Lung (tissue), 11 donors: ENCODE measurements at regions not wholly inside any gene's neighbourhood (a gene's known extent, or its start where the extent isn't known, plus 50 kb on each side); places are given as distances from the start of the nearest gene placed in this dataset.

Experiments
- ATAC-seq: fragments of 200-7000 bp; cut with Tn5 transposase; one replicate; pipeline ENCODE4 v1.9.1; 2020; ENCODE audit warnings: moderate number of reproducible peaks; ENCODE audit not compliant: insufficient read depth, low FRiP score
- DNase-seq, 3 donors: peaks; one replicate each; pipeline ENCODE4 v3.0.0-alpha.2; 2013 to 2017
- H3K27ac ChIP-seq, 2 donors: one replicate each; pipeline ENCODE4 v1.5.1; 2013; ENCODE audit warnings: mild to moderate bottlenecking in 2 of 2, moderate library complexity in 2 of 2, control low read depth in 1 of 2, inconsistent platforms in 1 of 2, low read depth in 1 of 2, low read length in 1 of 2
- H3K27me3 ChIP-seq, 3 donors: one replicate each; pipeline ENCODE4 v1.5.1; 2013; ENCODE audit warnings: low read length in 2 of 3; ENCODE audit not compliant: control insufficient read depth in 3 of 3, insufficient read depth in 3 of 3
- H3K36me3 ChIP-seq, 4 donors: one replicate each; pipeline ENCODE4 v1.5.1; 2013; ENCODE audit warnings: low read length in 4 of 4, mild to moderate bottlenecking in 1 of 4, moderate library complexity in 1 of 4; ENCODE audit not compliant: control insufficient read depth in 4 of 4, insufficient read depth in 4 of 4
- H3K4me1 ChIP-seq, 5 donors: one replicate each; pipeline ENCODE4 v1.5.1; 2013; ENCODE audit warnings: low read length in 5 of 5, mild to moderate bottlenecking in 2 of 5, moderate library complexity in 1 of 5; ENCODE audit not compliant: control insufficient read depth in 5 of 5, insufficient read depth in 5 of 5
- H3K4me3 ChIP-seq: one replicate; pipeline ENCODE4 v1.5.1; 2013; ENCODE audit warnings: mild to moderate bottlenecking, control low read depth, moderate library complexity
- H3K9ac ChIP-seq, 2 donors: one replicate each; pipeline ENCODE4 v1.5.1; 2013; ENCODE audit warnings: low read length in 2 of 2, control low read depth in 1 of 2; ENCODE audit not compliant: insufficient read depth in 1 of 2
- H3K9me3 ChIP-seq, 4 donors: one replicate each; pipeline ENCODE4 v1.5.1; 2013; ENCODE audit warnings: low read length in 3 of 4, mild to moderate bottlenecking in 1 of 4, moderate library complexity in 1 of 4; ENCODE audit not compliant: control insufficient read depth in 4 of 4, insufficient read depth in 3 of 4
- WGBS, 2 donors: extraction: QIAGEN DNeasy Blood & Tissue Kit; methylation state at CpG; one replicate each; pipeline ENCODE4 v1.1.7; 2013; 5-methylcytosine and 5-hydroxymethylcytosine counted together
- TF ChIP-seq, protein P1 (sequence below): IDR thresholded peaks from 2 replicates; pipeline ENCODE4 v1.5.1; 2012; ENCODE audit warnings: mild to moderate bottlenecking; ENCODE audit errors: control extremely low read depth, extremely low read depth
- donor health status: control.
- donor health status: control.
- donor health status: Bipolar disorder and iron deficiency.
- donor health status: healthy.
- donor health status: DM: yes; HTN: yes; CAD: no.

DNA sequence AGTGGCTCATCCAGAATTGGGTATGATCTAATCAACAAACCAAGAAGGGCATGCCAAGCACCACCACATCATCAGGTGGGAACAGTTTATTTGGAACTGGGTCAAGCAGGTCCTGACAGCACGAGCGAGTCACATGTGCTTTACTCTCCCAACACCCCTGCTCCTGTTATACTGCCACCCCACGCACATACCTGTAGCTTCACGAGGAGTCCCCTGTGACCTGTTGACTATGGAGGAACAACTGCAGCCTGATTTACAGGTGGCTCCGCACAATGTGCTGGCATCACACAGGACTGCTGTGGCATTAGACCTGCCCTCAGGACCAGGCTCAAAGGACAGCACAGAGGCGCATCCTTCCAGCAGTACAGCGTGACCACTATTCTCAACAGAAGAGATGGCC lies 70.8 kb upstream of the LRRN2 start:
- TF ChIP-seq, protein P1, sequence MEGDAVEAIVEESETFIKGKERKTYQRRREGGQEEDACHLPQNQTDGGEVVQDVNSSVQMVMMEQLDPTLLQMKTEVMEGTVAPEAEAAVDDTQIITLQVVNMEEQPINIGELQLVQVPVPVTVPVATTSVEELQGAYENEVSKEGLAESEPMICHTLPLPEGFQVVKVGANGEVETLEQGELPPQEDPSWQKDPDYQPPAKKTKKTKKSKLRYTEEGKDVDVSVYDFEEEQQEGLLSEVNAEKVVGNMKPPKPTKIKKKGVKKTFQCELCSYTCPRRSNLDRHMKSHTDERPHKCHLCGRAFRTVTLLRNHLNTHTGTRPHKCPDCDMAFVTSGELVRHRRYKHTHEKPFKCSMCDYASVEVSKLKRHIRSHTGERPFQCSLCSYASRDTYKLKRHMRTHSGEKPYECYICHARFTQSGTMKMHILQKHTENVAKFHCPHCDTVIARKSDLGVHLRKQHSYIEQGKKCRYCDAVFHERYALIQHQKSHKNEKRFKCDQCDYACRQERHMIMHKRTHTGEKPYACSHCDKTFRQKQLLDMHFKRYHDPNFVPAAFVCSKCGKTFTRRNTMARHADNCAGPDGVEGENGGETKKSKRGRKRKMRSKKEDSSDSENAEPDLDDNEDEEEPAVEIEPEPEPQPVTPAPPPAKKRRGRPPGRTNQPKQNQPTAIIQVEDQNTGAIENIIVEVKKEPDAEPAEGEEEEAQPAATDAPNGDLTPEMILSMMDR: no peak
- Histone ChIP-seq H3K4me3 (no peak overlapping the region), H3K4me1 (no peaks in the 10 kb centered on the region), H3K9ac (no peak overlapping the region), H3K9me3 (peaks cover 0 to 4% (median 0%) of the 10 kb centered on the region in 4 donors), H3K36me3 (no peaks in the 10 kb centered on the region), H3K27me3 (peaks cover 0 to 8% (median 0%) of the 10 kb centered on the region in 3 donors), H3K27ac (no peak overlapping the region)
- 94 to 96% methylated on average over 7 of the region's 7 CpGs for WGBS, 2 donors
- DNase-seq (no peak), ATAC-seq (no peak)

DNA sequence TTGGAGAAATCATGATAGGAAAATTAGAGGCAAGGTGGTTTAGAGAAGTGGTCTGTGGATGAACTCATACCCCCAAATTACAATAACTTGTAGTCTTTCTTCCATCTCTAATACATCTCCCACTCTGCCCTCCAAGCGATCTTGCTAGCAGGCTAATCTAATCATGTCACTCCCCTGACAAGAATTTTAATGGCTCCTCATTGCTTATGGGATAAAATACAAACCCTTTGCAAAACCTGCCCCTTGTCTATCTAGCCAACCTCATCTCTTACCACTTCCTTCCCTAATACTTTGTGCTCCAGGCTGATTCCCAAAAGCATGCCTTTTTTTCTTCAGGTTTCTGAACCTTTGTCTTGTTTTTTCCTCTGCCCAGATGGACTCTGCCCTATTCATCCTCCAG lies 71.3 kb upstream of the LRRN2 start:
- no peak overlapping the region for H3K4me3 ChIP-seq
- H3K27ac ChIP-seq: no peak overlapping the region
- 15 to 58% methylated on average over 1 of the region's 1 CpG for WGBS, 2 donors
- no peaks in the 10 kb centered on the region for H3K36me3 ChIP-seq
- H3K27me3 ChIP-seq: peaks cover 0 to 8% (median 0%) of the 10 kb centered on the region in 3 donors
- DNase-seq (no peak), ATAC-seq (no peak)
- TF ChIP-seq, protein P1: no peak
- no peak overlapping the region for H3K9ac ChIP-seq
- peaks cover 0 to 4% (median 0%) of the 10 kb centered on the region in 4 donors for H3K9me3 ChIP-seq
- no peaks in the 10 kb centered on the region for H3K4me1 ChIP-seq

GRCh38 chr1:204758601-204759000 lies 73.1 kb upstream of the LRRN2 start:
- peaks cover 0 to 2% (median 0%) of the 10 kb centered on the region in 3 donors for H3K27me3 ChIP-seq
- H3K4me3 ChIP-seq: no peak overlapping the region
- H3K9ac ChIP-seq: no peak overlapping the region
- H3K36me3 ChIP-seq: no peaks in the 10 kb centered on the region
- 42 to 77% methylated on average over 2 of the region's 2 CpGs for WGBS, 2 donors
- ATAC-seq (no peak), DNase-seq (peak in 1 of 3 donors; percentile 2)
- H3K27ac ChIP-seq: no peak overlapping the region
- no peaks in the 10 kb centered on the region for H3K4me1 ChIP-seq
- H3K9me3 ChIP-seq: peaks cover 0 to 4% (median 0%) of the 10 kb centered on the region in 4 donors
- TF ChIP-seq, protein P1: no peak

DNA sequence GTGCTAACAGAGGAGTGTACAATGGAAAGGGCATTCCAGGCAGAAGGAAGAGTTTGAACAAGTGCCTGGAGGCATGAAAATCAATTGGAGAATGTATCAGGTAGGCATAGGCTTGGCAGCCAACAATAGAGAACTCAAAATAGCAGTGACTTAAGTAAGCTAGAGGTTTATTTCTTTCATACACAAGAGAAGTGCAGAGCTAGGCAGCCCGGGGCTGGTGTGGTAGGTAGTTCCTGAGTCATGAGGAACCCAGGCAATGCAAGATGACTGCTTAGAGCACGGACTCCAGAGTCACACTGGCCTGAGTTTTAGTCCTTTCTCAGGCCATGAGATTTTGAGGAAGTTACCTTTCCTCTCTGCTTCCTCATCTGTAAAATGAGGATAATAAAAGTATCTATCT lies 74.8 kb upstream of the LRRN2 start:
- peaks cover 0 to 4% (median 0%) of the 10 kb centered on the region in 4 donors for H3K9me3 ChIP-seq
- TF ChIP-seq, protein P1: no peak
- H3K27ac ChIP-seq: no peak overlapping the region
- DNase-seq (no peak), ATAC-seq (no peak)
- H3K9ac ChIP-seq: no peak overlapping the region
- H3K4me3 ChIP-seq: no peak overlapping the region
- H3K27me3 ChIP-seq: peaks cover 0 to 5% (median 2%) of the 10 kb centered on the region in 3 donors
- WGBS, 2 donors: 74 to 79% methylated on average over 2 of the region's 2 CpGs
- no peaks in the 10 kb centered on the region for H3K36me3 ChIP-seq
- peaks cover 0 to 4% (median 0%) of the 10 kb centered on the region in 5 donors for H3K4me1 ChIP-seq
